Upper lobe of left lung (tissue), 6 donors: ENCODE measurements at regions not wholly inside any gene's neighbourhood (a gene's known extent, or its start where the extent isn't known, plus 50 kb on each side); places are given as distances from the start of the nearest gene placed in this dataset.
"Not testable (repeated sequence)": the region's sequence is repeated elsewhere in the genome, so short reads cannot be mapped to it uniquely, and the experiment has no call there.

Source experiments
- ATAC-seq, 2 donors: fragments of 200-7000 bp; cut with Tn5 transposase; one replicate each; pipeline ENCODE4 v1.9.1; 2022; ENCODE audit warnings: mild to moderate bottlenecking in 2 of 2, moderate library complexity in 2 of 2; ENCODE audit not compliant: low FRiP score in 2 of 2
- DNase-seq, 2 donors: peaks; one replicate each; pipeline ENCODE4 v3.0.0-alpha.2; 2019 to 2020
- H3K27ac ChIP-seq, 4 donors: fragments of 200-600 bp; sonication (generic); one replicate each; pipeline ENCODE4 v1.5.1; 2016 to 2019
- H3K27me3 ChIP-seq, 4 donors: fragments of 200-600 bp; sonication (generic); one replicate each; pipeline ENCODE4 v1.5.1; 2017 to 2019
- H3K36me3 ChIP-seq, 4 donors: fragments of 200-600 bp; sonication (generic); one replicate each; pipeline ENCODE4 v1.5.1; 2016 to 2019
- H3K4me1 ChIP-seq, 4 donors: fragments of 200-600 bp; sonication (generic); one replicate each; pipeline ENCODE4 v1.5.1; 2018 to 2019
- H3K4me3 ChIP-seq, 4 donors: fragments of 200-600 bp; sonication (generic); one replicate each; pipeline ENCODE4 v1.5.1; 2017 to 2019; ENCODE audit warnings: mild to moderate bottlenecking in 2 of 4, moderate library complexity in 1 of 4
- H3K9me3 ChIP-seq, 4 donors: fragments of 200-600 bp; sonication (generic); one replicate each; pipeline ENCODE4 v1.5.1; 2018 to 2019
- CTCF ChIP-seq, 6 experiments: fragments of 450-650 bp in 4 of 6; fragments of 200-600 bp in 2 of 6; sonication (generic) in 2 of 6; IDR thresholded peaks; one replicate each; pipeline ENCODE4 v1.5.1; 2016 to 2019; ENCODE audit warnings: antibody characterized with exemption in 6 of 6
- EP300 ChIP-seq, 4 donors: sonication (generic); formaldehyde crosslinking; IDR thresholded peaks; one replicate each; pipeline ENCODE4 v1.5.1; 2017; ENCODE audit warnings: antibody characterized with exemption in 4 of 4, control low read depth in 2 of 4
- POLR2A ChIP-seq, 4 donors: fragments of 450-650 bp; IDR thresholded peaks; one replicate each; pipeline ENCODE4 v1.5.1; 2016 to 2017; ENCODE audit warnings: antibody characterized with exemption in 4 of 4, mild to moderate bottlenecking in 2 of 4
- POLR2AphosphoS5 ChIP-seq, 2 donors: sonication (generic); formaldehyde crosslinking; IDR thresholded peaks; one replicate each; pipeline ENCODE4 v1.5.1; 2017; ENCODE audit warnings: antibody characterized with exemption in 2 of 2
- WGBS, 2 donors: methylation state at CpG; one replicate each; pipeline ENCODE4 v1.1.5; 2017 to 2018; 5-methylcytosine and 5-hydroxymethylcytosine counted together
- donor health status: DM: no; HTN: no; CAD: no; lungs with moderate emphysema.
- donor health status: DM: no; HTN: yes; CAD: no; lungs with severe emphysema.

DNA sequence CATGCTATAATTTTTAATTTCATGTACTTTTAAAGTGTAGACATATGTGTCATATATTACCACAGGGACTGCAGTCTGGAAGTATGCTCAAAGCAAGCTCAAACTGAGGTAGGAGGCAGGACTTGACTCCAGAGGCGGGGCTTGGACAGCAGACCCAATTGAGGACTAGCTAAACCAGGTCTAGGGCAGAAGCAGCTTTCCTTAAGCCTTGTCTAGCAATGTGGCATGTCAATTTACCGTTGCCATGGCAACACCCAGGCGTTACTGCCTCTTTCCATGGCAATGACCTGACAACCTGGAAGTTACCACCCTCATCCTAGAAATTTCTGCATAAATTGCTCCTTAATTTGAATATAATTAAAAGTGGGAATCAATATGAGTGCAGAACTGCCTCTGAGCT lies 249.2 kb upstream of the CXorf66 start:
- not testable (repeated sequence) for H3K4me1 ChIP-seq, H3K9me3 ChIP-seq, H3K27ac ChIP-seq, ATAC-seq, H3K27me3 ChIP-seq, DNase-seq, H3K4me3 ChIP-seq, H3K36me3 ChIP-seq
- WGBS, 2 donors = 35% methylated on average over 2 of the region's 3 CpGs; no CpG with 5 or more reads in 1 of the 2 donors

- DNase-seq (no peak), ATAC-seq (no peak)
- H3K27ac ChIP-seq = no peak overlapping the region
- no peaks in the 10 kb centered on the region for H3K36me3 ChIP-seq
- 80 to 94% methylated on average over 1 of the region's 1 CpG for WGBS, 2 donors
- no peaks in the 10 kb centered on the region for H3K9me3 ChIP-seq
- TF ChIP-seq EP300 (IDR thresholded peaks at IDR 0.05) (no peak), POLR2AphosphoS5 (IDR thresholded peaks at IDR 0.05) (no peak), POLR2A (IDR thresholded peaks at IDR 0.05) (no peak), CTCF (IDR thresholded peaks at IDR 0.05) (no peak)
- no peak overlapping the region for H3K4me3 ChIP-seq
- H3K4me1 ChIP-seq = no peaks in the 10 kb centered on the region
- no peaks in the 10 kb centered on the region for H3K27me3 ChIP-seq
These were observed 241.3 kb upstream of the CXorf66 start for GRCh38 chrX:140206657-140207056.

DNA sequence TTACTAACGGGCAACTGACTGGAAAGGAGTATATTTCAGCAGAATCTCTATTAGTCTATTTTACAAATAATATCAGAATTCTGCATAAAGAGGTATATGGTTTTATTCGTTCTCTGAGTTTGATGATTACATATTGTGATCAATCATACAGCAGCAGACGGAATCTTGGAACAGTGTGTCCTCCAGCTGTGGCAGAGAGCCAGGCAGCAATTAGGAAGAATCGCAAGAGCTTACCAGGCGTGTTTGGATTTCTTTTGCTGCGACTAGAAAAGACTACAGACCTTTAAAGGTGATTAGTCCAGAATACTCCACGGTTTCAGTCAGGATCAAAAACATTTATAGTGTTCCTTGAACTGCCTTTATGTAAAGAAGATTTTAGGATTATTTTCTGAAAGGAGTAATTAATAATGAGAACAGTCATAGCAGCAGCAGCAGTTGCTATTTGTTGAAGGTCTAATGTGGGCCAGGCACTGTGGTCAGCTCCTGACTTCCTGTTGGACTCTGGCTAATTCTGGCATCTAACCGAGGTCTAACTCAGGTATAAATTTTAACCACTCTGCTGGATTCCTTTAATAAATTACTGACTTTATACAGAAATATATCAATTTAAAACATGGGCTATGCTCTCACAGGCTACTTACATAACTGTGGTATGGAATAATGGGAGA lies 225.3 kb upstream of the CXorf66 start:
- Histone ChIP-seq H3K27me3 (no peaks in the 10 kb centered on the region), H3K36me3 (no peaks in the 10 kb centered on the region), H3K4me3 (no peak overlapping the region), H3K9me3 (no peaks in the 10 kb centered on the region), H3K27ac (no peak overlapping the region), H3K4me1 (no peaks in the 10 kb centered on the region)
- no peak for ATAC-seq
- DNase-seq = no peak
- TF ChIP-seq EP300 (IDR thresholded peaks at IDR 0.05) (no peak), POLR2AphosphoS5 (IDR thresholded peaks at IDR 0.05) (no peak), CTCF (IDR thresholded peaks at IDR 0.05) (no peak), POLR2A (IDR thresholded peaks at IDR 0.05) (no peak)
- 37 to 53% methylated on average over 8 of the region's 8 CpGs for WGBS, 2 donors

DNA sequence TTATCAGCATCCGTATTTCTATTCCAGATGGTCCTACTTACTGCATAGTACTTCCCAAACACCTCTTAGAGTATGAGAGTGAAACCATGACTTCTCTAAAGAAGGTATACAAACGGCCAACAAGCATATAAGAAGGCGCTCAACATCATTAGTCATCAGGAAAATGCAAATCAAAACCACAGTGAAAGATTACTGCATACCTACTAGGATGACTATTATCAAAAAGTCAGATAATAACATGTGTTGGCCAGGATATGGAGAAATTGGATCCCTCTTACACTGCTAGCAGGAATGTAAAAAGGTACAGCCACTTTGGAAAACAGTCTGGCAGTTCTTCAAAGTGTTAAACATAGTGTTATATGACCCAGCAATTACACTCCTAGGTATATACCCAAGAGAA lies 215.3 kb upstream of the CXorf66 start:
- Histone ChIP-seq H3K4me3 (no peak overlapping the region), H3K27ac (no peak overlapping the region), H3K9me3 (no peaks in the 10 kb centered on the region), H3K36me3 (no peaks in the 10 kb centered on the region), H3K27me3 (no peaks in the 10 kb centered on the region), H3K4me1 (no peaks in the 10 kb centered on the region)
- TF ChIP-seq EP300 (IDR thresholded peaks at IDR 0.05) (no peak), CTCF (IDR thresholded peaks at IDR 0.05) (no peak), POLR2AphosphoS5 (IDR thresholded peaks at IDR 0.05) (no peak), POLR2A (IDR thresholded peaks at IDR 0.05) (no peak)
- ATAC-seq (no peak), DNase-seq (no peak)
- WGBS, 2 donors = 67 to 74% methylated on average over 3 of the region's 3 CpGs

DNA sequence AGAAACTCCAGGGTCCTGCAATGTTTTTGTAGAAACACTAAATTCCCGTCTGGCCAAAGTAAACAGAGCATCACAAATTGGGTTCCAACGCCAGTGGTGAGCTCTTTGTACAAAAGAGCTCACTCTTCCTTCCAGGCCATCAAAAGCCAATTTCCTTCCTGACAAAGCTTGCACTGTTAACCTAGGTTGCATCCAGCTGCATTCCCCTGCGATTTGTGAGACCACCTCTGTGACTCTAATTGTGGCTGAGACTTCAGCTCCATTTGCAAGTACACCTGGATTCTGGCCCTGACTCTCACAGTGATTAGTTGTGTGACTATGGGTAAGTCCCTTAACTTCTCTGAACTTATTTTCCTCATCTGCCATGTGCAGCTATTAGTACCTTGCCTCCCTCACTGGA lies 212.5 kb upstream of the CXorf66 start:
- no peak for ATAC-seq
- Histone ChIP-seq H3K4me3 (no peak overlapping the region), H3K27me3 (no peaks in the 10 kb centered on the region), H3K9me3 (no peaks in the 10 kb centered on the region), H3K27ac (no peak overlapping the region), H3K4me1 (no peaks in the 10 kb centered on the region), H3K36me3 (no peaks in the 10 kb centered on the region)
- no peak for TF ChIP-seq CTCF (IDR thresholded peaks at IDR 0.05)
- no peak for TF ChIP-seq POLR2A (IDR thresholded peaks at IDR 0.05)
- no peak for TF ChIP-seq EP300 (IDR thresholded peaks at IDR 0.05)
- no peak for TF ChIP-seq POLR2AphosphoS5 (IDR thresholded peaks at IDR 0.05)
- 22 to 25% methylated on average over 1 to 3 of the region's 3 CpGs for WGBS, 2 donors
- DNase-seq = no peak
